ENCODE measurements at regions not wholly inside any gene's neighbourhood (a gene's known extent, or its start where the extent isn't known, plus 50 kb on each side); places are given as distances from the start of the nearest gene placed in this dataset.

DNA sequence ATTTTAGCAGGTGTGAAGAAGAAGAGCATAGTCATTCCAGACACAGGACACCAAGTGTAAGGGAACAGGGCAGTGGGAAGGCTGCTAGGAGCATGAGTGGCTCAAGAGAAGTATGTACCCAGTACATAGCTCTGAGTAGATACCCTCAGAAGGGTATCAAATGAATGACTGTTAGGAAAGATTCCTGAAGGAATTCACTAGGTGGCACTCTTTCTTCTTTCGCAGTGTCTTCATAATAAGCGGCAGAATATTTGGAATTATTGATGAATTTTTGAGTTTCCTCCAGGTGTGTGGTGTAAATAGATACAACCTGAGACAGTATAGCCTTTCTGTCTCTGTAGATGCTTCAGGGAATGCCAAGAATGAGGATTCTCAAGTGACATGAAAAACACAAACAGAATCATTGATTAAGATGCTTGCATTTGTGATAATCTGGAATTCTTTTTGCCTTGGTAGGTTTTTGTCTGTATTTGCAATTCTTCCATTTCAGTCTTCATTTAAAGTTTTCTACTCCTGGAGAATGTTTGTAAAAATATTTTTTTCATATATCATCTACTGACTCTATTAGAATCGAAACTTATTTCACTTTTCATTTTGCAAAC lies 264.3 kb upstream of the RIMS1 start:
- TF ChIP-seq POLR2A (IDR thresholded peaks at IDR 0.05): no peak
- TF ChIP-seq, protein P1, sequence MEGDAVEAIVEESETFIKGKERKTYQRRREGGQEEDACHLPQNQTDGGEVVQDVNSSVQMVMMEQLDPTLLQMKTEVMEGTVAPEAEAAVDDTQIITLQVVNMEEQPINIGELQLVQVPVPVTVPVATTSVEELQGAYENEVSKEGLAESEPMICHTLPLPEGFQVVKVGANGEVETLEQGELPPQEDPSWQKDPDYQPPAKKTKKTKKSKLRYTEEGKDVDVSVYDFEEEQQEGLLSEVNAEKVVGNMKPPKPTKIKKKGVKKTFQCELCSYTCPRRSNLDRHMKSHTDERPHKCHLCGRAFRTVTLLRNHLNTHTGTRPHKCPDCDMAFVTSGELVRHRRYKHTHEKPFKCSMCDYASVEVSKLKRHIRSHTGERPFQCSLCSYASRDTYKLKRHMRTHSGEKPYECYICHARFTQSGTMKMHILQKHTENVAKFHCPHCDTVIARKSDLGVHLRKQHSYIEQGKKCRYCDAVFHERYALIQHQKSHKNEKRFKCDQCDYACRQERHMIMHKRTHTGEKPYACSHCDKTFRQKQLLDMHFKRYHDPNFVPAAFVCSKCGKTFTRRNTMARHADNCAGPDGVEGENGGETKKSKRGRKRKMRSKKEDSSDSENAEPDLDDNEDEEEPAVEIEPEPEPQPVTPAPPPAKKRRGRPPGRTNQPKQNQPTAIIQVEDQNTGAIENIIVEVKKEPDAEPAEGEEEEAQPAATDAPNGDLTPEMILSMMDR (IDR thresholded peaks at IDR 0.05): peak in 1 of 6 experiments; percentile 27
- intact Hi-C loops (cut with DNase I): no loop called here

DNA sequence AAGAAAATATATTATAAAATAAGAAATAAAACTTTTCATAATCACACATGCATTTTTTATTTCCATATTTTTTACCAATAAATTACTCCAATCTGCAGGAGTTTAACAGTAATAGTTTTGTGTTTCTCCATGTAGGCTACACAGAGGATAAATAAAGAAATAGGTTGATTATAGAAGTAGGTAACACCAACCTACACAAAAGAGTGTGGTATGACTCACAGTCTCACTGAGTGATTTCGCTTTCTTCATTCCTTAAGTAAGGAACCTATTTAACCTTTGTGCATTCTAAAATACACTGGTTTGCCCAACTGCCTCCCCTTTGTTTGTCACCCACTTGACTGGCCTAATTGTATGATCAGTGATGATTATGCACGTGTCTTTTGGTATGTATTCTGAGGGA lies 244.2 kb upstream of the RIMS1 start:
- Histone ChIP-seq H3K9me3 (replicated peaks in 1 of 3) (peaks cover 0 to under 1% (median 0%) of the 10 kb centered on the region in 3 donors), H3K36me3 (replicated peaks in 1 of 2) (no peaks in the 10 kb centered on the region), H3K4me1 (replicated peaks in 1 of 2) (no peaks in the 10 kb centered on the region), H3K4me3 (no peak overlapping the region), H3K27ac (no peak overlapping the region), H3K27me3 (no peaks in the 10 kb centered on the region)
- intact Hi-C loops (cut with DNase I): no loop called here
- 60 to 67% (median 63%) methylated on average over 2 of the region's 2 CpGs for WGBS, 4 donors
- TF ChIP-seq, protein P1 (IDR thresholded peaks at IDR 0.05): no peak
- no peak for TF ChIP-seq POLR2A (IDR thresholded peaks at IDR 0.05)
- DNase-seq: no peak

More for the DNA sequence above, 264.3 kb upstream of the RIMS1 start:
- Histone ChIP-seq H3K4me1 (replicated peaks in 1 of 2) (no peaks in the 10 kb centered on the region), H3K36me3 (replicated peaks in 1 of 2) (no peaks in the 10 kb centered on the region), H3K27me3 (no peaks in the 10 kb centered on the region), H3K9me3 (replicated peaks in 1 of 3) (no peaks in the 10 kb centered on the region), H3K27ac (no peak overlapping the region), H3K4me3 (no peak overlapping the region)
- DNase-seq: no peak
- 39 to 51% (median 42%) methylated on average over 3 of the region's 3 CpGs for whole genome bisulfite sequencing, 4 donors

DNA sequence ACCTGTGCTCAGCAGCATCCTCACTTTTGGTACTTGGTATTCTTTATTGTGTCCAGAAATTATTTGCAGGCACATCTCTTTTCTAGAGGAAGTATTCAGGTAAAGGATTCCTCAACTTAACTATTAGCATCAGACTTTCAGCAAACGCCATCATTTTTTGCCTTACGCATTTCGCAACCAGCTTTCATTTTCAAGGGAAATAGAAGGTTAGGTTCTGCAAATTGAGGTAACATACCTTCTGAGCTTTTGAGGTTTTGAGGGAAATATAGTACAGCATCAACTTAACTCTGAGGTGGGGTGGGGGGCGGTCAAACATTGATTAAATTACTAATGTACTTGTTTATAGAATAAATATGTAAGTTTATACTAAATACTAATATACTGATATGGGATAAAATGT lies 243.6 kb upstream of the RIMS1 start:
- Histone ChIP-seq H3K27ac (no peak overlapping the region), H3K36me3 (replicated peaks in 1 of 2) (no peaks in the 10 kb centered on the region), H3K27me3 (no peaks in the 10 kb centered on the region), H3K4me1 (replicated peaks in 1 of 2) (no peaks in the 10 kb centered on the region), H3K4me3 (no peak overlapping the region), H3K9me3 (replicated peaks in 1 of 3) (no peaks in the 10 kb centered on the region)
- intact Hi-C loops (cut with DNase I): no loop called here
- TF ChIP-seq, protein P1 (IDR thresholded peaks at IDR 0.05): no peak
- DNase-seq: no peak
- WGBS, 4 donors: 86 to 90% (median 90%) methylated on average over 4 of the region's 4 CpGs

DNA sequence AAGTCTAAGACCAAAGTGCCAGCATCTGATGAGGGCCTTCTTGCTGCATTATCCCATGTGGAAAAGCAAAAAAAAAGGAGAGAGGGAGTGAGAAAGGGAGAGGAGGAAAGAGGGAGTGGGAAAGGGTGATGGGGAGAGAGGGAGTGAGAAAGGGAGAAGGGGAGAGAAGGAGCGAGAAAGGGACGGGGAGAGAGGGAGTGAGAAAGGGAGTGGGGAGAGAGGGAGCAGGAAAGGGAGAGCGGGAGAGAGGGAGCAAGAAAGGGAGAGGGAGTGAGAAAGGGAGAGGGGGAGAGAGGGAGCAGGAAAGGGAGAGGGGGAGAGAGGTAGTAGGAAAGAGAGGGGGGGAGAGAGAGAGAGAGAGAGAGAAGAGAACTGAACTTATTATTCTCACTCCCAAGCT lies 241.1 kb upstream of the RIMS1 start:
- no peak for TF ChIP-seq POLR2A (IDR thresholded peaks at IDR 0.05)
- TF ChIP-seq, protein P1 (IDR thresholded peaks at IDR 0.05): no peak
- 82 to 92% (median 85%) methylated on average over 3 of the region's 3 CpGs for WGBS, 4 donors
- intact Hi-C loops (cut with DNase I): no loop called here
- H3K27me3 ChIP-seq: no peaks in the 10 kb centered on the region
- no peaks in the 10 kb centered on the region for H3K4me1 ChIP-seq (replicated peaks in 1 of 2)
- H3K27ac ChIP-seq: no peak overlapping the region
- no peaks in the 10 kb centered on the region for H3K36me3 ChIP-seq (replicated peaks in 1 of 2)
- no peak overlapping the region for H3K4me3 ChIP-seq
- DNase-seq: no peak
- no peaks in the 10 kb centered on the region for H3K9me3 ChIP-seq (replicated peaks in 1 of 3)
